HepG2 (cell line): ENCODE measurements at regions not wholly inside any gene's neighbourhood (a gene's known extent, or its start where the extent isn't known, plus 50 kb on each side); places are given as distances from the start of the nearest gene placed in this dataset.

ENCODE experiments used
- AGO2 ChIP-seq: fragments of 200-400 bp; formaldehyde crosslinking; optimal IDR thresholded peaks from 2 replicates; pipeline ENCODE3; 2017; ENCODE audit warnings: mild to moderate bottlenecking, low read depth, low read length, moderate library complexity
- FOXP1 ChIP-seq, 2 experiments: fragments of 450-650 bp in 1 of 2; IDR thresholded peaks; 2 replicates each; pipeline ENCODE4 v1.6.1; 2017 to 2018; ENCODE audit warnings: antibody characterized with exemption in 1 of 2
- IKZF1 ChIP-seq: fragments of 450-650 bp; IDR thresholded peaks from 2 replicates; pipeline ENCODE4 v1.7.1; 2016
- POGZ ChIP-seq: sonication (generic); formaldehyde crosslinking; IDR thresholded peaks from 2 replicates; pipeline ENCODE4 v1.4.0; 2020; ENCODE audit warnings: mild to moderate bottlenecking, missing genetic modification reagents
- PRMT3 ChIP-seq: sonication (generic); formaldehyde crosslinking; IDR thresholded peaks from 2 replicates; pipeline ENCODE4 v1.8.1; 2022; ENCODE audit warnings: low read depth, mild to moderate bottlenecking, moderate library complexity, missing genetic modification reagents, borderline replicate concordance
- SKI ChIP-seq: fragments of 450-650 bp; IDR thresholded peaks from one replicate; pipeline ENCODE4 v1.6.1; 2018; ENCODE audit warnings: mild to moderate bottlenecking; ENCODE audit not compliant: partially characterized antibody
- SOX13 ChIP-seq, 3 experiments: fragments of 450-650 bp in 1 of 3; sonication (generic) in 1 of 3; formaldehyde crosslinking in 1 of 3; IDR thresholded peaks in 2 of 3; conservative IDR thresholded peaks in 1 of 3; 2 replicates each; pipeline versions ENCODE4 v1.5.0 to v1.6.1; 2016 to 2020; ENCODE audit warnings: antibody characterized with exemption in 1 of 3, mild to moderate bottlenecking in 1 of 3, missing compliant biosample characterization in 1 of 3, missing genetic modification reagents in 1 of 3, moderate library complexity in 1 of 3
- TAF15 ChIP-seq: fragments of 200-400 bp; formaldehyde crosslinking; IDR thresholded peaks from one replicate; pipeline ENCODE4 v1.6.1; 2018; ENCODE audit warnings: mild to moderate bottlenecking, low read depth, low read length; ENCODE audit not compliant: poor library complexity, severe bottlenecking
- TOE1 ChIP-seq: sonication (generic); formaldehyde crosslinking; IDR thresholded peaks from 2 replicates; pipeline ENCODE4 v1.4.0; 2020; ENCODE audit warnings: mild to moderate bottlenecking, missing genetic modification reagents
- TF ChIP-seq, protein P1 (sequence below): sonication (generic); formaldehyde crosslinking; conservative IDR thresholded peaks from 2 replicates; pipeline ENCODE4 v1.4.0; 2020; ENCODE audit warnings: missing genetic modification reagents
- TF ChIP-seq, protein P2 (sequence below): IDR thresholded peaks from 2 replicates; pipeline ENCODE4 v1.6.1; 2016; ENCODE audit warnings: mild to moderate bottlenecking

DNA sequence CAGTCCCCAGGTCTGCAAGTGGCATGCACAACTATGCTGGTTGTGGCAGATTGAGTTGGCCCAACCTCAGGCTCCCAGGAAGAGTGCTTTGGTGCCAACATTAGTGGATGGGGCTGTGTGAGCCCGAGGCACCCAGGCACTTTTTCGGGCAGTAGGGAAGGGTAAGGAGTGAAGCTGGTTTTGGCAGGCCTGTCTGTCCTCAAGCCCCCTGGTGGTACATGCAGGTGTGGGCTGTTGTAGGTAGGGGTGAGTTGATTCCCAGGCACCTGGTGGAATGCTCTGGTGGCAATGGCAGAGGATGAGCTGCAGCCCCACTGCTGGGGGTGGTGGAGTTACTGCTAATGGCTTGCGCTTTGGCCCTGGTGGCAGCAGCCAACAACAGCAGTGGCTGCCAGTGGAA lies 723.7 kb upstream of the SLITRK1 start (continued):
- TF ChIP-seq, protein P1, sequence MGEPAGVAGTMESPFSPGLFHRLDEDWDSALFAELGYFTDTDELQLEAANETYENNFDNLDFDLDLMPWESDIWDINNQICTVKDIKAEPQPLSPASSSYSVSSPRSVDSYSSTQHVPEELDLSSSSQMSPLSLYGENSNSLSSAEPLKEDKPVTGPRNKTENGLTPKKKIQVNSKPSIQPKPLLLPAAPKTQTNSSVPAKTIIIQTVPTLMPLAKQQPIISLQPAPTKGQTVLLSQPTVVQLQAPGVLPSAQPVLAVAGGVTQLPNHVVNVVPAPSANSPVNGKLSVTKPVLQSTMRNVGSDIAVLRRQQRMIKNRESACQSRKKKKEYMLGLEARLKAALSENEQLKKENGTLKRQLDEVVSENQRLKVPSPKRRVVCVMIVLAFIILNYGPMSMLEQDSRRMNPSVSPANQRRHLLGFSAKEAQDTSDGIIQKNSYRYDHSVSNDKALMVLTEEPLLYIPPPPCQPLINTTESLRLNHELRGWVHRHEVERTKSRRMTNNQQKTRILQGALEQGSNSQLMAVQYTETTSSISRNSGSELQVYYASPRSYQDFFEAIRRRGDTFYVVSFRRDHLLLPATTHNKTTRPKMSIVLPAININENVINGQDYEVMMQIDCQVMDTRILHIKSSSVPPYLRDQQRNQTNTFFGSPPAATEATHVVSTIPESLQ (CRISPR knock-in tag) = no peak
- no peak for TF ChIP-seq TAF15
- no peak for TF ChIP-seq AGO2
- TF ChIP-seq, protein P2, sequence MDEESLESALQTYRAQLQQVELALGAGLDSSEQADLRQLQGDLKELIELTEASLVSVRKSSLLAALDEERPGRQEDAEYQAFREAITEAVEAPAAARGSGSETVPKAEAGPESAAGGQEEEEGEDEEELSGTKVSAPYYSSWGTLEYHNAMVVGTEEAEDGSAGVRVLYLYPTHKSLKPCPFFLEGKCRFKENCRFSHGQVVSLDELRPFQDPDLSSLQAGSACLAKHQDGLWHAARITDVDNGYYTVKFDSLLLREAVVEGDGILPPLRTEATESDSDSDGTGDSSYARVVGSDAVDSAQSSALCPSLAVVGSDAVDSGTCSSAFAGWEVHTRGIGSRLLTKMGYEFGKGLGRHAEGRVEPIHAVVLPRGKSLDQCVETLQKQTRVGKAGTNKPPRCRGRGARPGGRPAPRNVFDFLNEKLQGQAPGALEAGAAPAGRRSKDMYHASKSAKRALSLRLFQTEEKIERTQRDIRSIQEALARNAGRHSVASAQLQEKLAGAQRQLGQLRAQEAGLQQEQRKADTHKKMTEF (CRISPR knock-in tag) = no peak
- no peak for TF ChIP-seq TOE1 (CRISPR knock-in tag)
- TF ChIP-seq SKI = no peak
- TF ChIP-seq PRMT3 (CRISPR knock-in tag) = no peak
- no peak for TF ChIP-seq SOX13 (IDR thresholded peaks at IDR 0.05)
- TF ChIP-seq SOX13 (CRISPR knock-in tag; conservative IDR thresholded peaks at IDR 0.05 in 1 of 2, IDR thresholded peaks at IDR 0.05 in 1 of 2) = no peak
- TF ChIP-seq IKZF1 = no peak
- no peak for TF ChIP-seq POGZ (CRISPR knock-in tag)
- TF ChIP-seq FOXP1 (IDR thresholded peaks at IDR 0.05) = no peak
- TF ChIP-seq FOXP1 (CRISPR knock-in tag; IDR thresholded peaks at IDR 0.05) = no peak
